Hepatocyte (in vitro differentiated cells): ENCODE measurements at regions not wholly inside any gene's neighbourhood (a gene's known extent, or its start where the extent isn't known, plus 50 kb on each side); places are given as distances from the start of the nearest gene placed in this dataset.

Source experiments
- EZH2 ChIP-seq: fragments of 200-600 bp; sonication (generic); IDR thresholded peaks from 2 replicates; pipeline ENCODE4 v1.6.1; 2016; ENCODE audit warnings: antibody characterized with exemption, mild to moderate bottlenecking, borderline replicate concordance
- EZH2phosphoT487 ChIP-seq: fragments of 200-600 bp; sonication (generic); IDR thresholded peaks from one replicate; pipeline ENCODE4 v1.6.1; 2018; ENCODE audit warnings: antibody characterized with exemption, mild to moderate bottlenecking, low read depth, moderate library complexity; ENCODE audit not compliant: unreplicated experiment, severe bottlenecking
- TF ChIP-seq, protein P1 (sequence below): fragments of 200-600 bp; sonication (generic); IDR thresholded peaks from 2 replicates; pipeline ENCODE4 v1.5.1; 2016; ENCODE audit warnings: antibody characterized with exemption, mild to moderate bottlenecking; ENCODE audit not compliant: poor library complexity

DNA sequence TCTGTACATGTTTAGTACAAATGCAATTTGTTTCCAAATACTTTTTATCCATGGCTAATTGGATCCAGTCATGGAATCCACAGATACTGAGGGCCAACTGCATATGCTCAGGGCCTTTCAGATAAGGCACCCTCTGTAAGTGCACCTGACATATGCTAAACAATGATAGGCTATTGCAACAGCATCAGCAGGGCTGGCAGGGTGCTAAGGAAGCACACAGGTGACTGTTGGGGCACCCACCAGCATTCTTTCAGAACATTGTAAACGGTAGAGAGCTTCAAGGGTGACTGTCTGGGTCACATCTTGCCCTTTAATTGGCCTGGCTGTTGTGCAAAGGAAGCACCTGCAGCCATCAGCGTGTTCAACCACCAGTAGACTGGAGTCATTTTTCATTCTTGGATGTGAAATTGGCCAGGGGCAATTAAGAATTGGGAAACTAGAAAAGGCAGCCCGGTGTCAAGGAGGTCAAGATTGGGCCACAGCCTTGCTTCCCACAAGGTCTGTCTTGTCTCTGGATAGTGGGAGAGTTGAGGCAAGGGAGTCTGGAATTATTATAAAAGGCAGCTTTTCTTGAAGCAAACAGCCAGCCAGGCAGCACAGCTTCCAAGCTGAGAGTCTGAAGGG lies 129.3 kb upstream of the RAI14 start:
- TF ChIP-seq, protein P1, sequence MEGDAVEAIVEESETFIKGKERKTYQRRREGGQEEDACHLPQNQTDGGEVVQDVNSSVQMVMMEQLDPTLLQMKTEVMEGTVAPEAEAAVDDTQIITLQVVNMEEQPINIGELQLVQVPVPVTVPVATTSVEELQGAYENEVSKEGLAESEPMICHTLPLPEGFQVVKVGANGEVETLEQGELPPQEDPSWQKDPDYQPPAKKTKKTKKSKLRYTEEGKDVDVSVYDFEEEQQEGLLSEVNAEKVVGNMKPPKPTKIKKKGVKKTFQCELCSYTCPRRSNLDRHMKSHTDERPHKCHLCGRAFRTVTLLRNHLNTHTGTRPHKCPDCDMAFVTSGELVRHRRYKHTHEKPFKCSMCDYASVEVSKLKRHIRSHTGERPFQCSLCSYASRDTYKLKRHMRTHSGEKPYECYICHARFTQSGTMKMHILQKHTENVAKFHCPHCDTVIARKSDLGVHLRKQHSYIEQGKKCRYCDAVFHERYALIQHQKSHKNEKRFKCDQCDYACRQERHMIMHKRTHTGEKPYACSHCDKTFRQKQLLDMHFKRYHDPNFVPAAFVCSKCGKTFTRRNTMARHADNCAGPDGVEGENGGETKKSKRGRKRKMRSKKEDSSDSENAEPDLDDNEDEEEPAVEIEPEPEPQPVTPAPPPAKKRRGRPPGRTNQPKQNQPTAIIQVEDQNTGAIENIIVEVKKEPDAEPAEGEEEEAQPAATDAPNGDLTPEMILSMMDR = no peak
- no peak for TF ChIP-seq EZH2
- TF ChIP-seq EZH2phosphoT487 = no peak
